SK-N-SH (cell line): ENCODE measurements at regions not wholly inside any gene's neighbourhood (a gene's known extent, or its start where the extent isn't known, plus 50 kb on each side); places are given as distances from the start of the nearest gene placed in this dataset.

Experiments used
- CTCF ChIA-PET: fragments of 300-600, 350-600 bp; formaldehyde crosslinking; extraction: SDS; loops from one replicate; lab custom pipeline; 2021; lab: Yijun Ruan, JAX
- POLR2A ChIA-PET: fragments of 350-600 bp; sonication (Branson Sonifier 250); formaldehyde crosslinking; extraction: SDS; loops from one replicate; lab custom pipeline; 2020; ENCODE audit warnings: antibody characterized with exemption, inconsistent platforms; lab: Yijun Ruan, JAX
- DNase-seq: peaks from one replicate; pipeline ENCODE4 v3.0.0; 2012
- H2AFZ ChIP-seq: fragments of 200-600 bp; sonication (generic); 2 replicates; pipeline ENCODE4 v1.8.1; 2016; ENCODE audit warnings: antibody characterized with exemption, mild to moderate bottlenecking, low read depth
- H3F3A ChIP-seq: fragments of 200-600 bp; sonication (generic); replicated peaks from 2 replicates; pipeline ENCODE3; 2016; ENCODE audit warnings: antibody characterized with exemption, mild to moderate bottlenecking; ENCODE audit not compliant: insufficient read depth
- H3K27ac ChIP-seq, 2 experiments: fragments of 200-500 bp in 1 of 2; fragments of 200-600 bp in 1 of 2; sonication (Bioruptor generic) in 1 of 2; sonication (generic), shearing (Covaris generic) in 1 of 2; 2 replicates each; pipeline versions ENCODE4 v1.5.1 to v1.6.1; 2014 to 2016; ENCODE audit warnings: low read depth in 2 of 2, inconsistent platforms in 1 of 2, low read length in 1 of 2, mild to moderate bottlenecking in 1 of 2, mixed read lengths in 1 of 2
- H3K27me3 ChIP-seq: fragments of 200-600 bp; sonication (generic), shearing (Covaris generic); 2 replicates; pipeline ENCODE4 v1.6.1; 2016; ENCODE audit warnings: mixed run types; ENCODE audit not compliant: insufficient read depth
- H3K36me3 ChIP-seq, 2 experiments: fragments of 200-500 bp in 1 of 2; fragments of 200-600 bp in 1 of 2; sonication (Bioruptor generic) in 1 of 2; sonication (generic) in 1 of 2; replicated peaks in 1 of 2; 2 replicates each; pipeline versions ENCODE3 to v1.5.1; 2014 to 2016; ENCODE audit warnings: low read length in 1 of 2, mild to moderate bottlenecking in 1 of 2; ENCODE audit not compliant: insufficient read depth in 2 of 2, control insufficient read depth in 1 of 2
- H3K4me1 ChIP-seq, 2 experiments: fragments of 200-500 bp in 1 of 2; fragments of 200-600 bp in 1 of 2; sonication (Bioruptor generic) in 1 of 2; sonication (generic), shearing (Covaris generic) in 1 of 2; 2 replicates each; pipeline versions ENCODE4 v1.5.1 to v1.6.1; 2014 to 2016; ENCODE audit warnings: low read depth in 1 of 2, low read length in 1 of 2, mixed run types in 1 of 2; ENCODE audit not compliant: insufficient read depth in 2 of 2, control insufficient read depth in 1 of 2
- H3K4me2 ChIP-seq: fragments of 200-600 bp; sonication (generic), shearing (Covaris generic); 2 replicates; pipeline ENCODE4 v1.6.1; 2017; ENCODE audit warnings: mixed run types
- H3K4me3 ChIP-seq, 2 experiments: fragments of 200-500 bp in 1 of 2; fragments of 200-600 bp in 1 of 2; sonication (Bioruptor generic) in 1 of 2; sonication (generic), shearing (Covaris generic) in 1 of 2; 2 replicates each; pipeline versions ENCODE4 v1.5.1 to v1.8.1; 2014 to 2016; ENCODE audit warnings: low read depth in 2 of 2, inconsistent platforms in 1 of 2, low read length in 1 of 2, mild to moderate bottlenecking in 1 of 2, mixed read lengths in 1 of 2, moderate library complexity in 1 of 2
- H3K79me2 ChIP-seq: fragments of 200-600 bp; sonication (generic); 2 replicates; pipeline ENCODE4 v1.8.1; 2017; ENCODE audit warnings: mild to moderate bottlenecking; ENCODE audit not compliant: insufficient read depth
- H3K9ac ChIP-seq: fragments of 200-600 bp; sonication (generic); 2 replicates; pipeline ENCODE4 v1.6.1; 2017; ENCODE audit warnings: mixed run types
- H3K9me2 ChIP-seq: fragments of 200-600 bp; sonication (generic); 2 replicates; pipeline ENCODE4 v1.6.1; 2017; ENCODE audit warnings: mixed run types
- H3K9me3 ChIP-seq: fragments of 200-600 bp; sonication (generic); 2 replicates; pipeline ENCODE4 v1.6.1; 2017; ENCODE audit warnings: mixed run types, mild to moderate bottlenecking, moderate library complexity
- H4K20me1 ChIP-seq: fragments of 200-600 bp; sonication (generic); 2 replicates; pipeline ENCODE4 v1.6.1; 2017; ENCODE audit warnings: mild to moderate bottlenecking, mixed run types; ENCODE audit not compliant: insufficient read depth
- ELF1 ChIP-seq: IDR thresholded peaks from 2 replicates; pipeline ENCODE4 v1.4.0; 2012
- EZH2phosphoT487 ChIP-seq: fragments of 200-600 bp; sonication (generic); IDR thresholded peaks from 2 replicates; pipeline ENCODE4 v1.6.1; 2017; ENCODE audit warnings: low read depth, mixed run types, mild to moderate bottlenecking, antibody characterized with exemption, moderate library complexity, borderline replicate concordance
- FOSL2 ChIP-seq: IDR thresholded peaks from 2 replicates; pipeline ENCODE4 v1.4.0; 2012; ENCODE audit warnings: low read depth, mild to moderate bottlenecking, moderate library complexity, borderline replicate concordance
- FOXJ3 ChIP-seq: sonication (generic); formaldehyde crosslinking; IDR thresholded peaks from 2 replicates; pipeline ENCODE4 v1.5.1; 2020; ENCODE audit warnings: mild to moderate bottlenecking, missing genetic modification reagents
- FOXM1 ChIP-seq: IDR thresholded peaks from 2 replicates; pipeline ENCODE4 v1.4.0; 2012; ENCODE audit warnings: low read depth, mild to moderate bottlenecking
- GATA2 ChIP-seq: sonication (generic); formaldehyde crosslinking; IDR thresholded peaks from 2 replicates; pipeline ENCODE4 v1.5.0; 2020; ENCODE audit warnings: mild to moderate bottlenecking, missing genetic modification reagents
- JUND ChIP-seq: IDR thresholded peaks from 2 replicates; pipeline ENCODE4 v1.4.0; 2012
- MEF2A ChIP-seq: IDR thresholded peaks from 2 replicates; pipeline ENCODE4 v1.4.0; 2012; ENCODE audit warnings: low read depth, borderline replicate concordance
- NRF1 ChIP-seq: IDR thresholded peaks from 2 replicates; pipeline ENCODE4 v1.6.1; 2012; ENCODE audit warnings: low read depth, mild to moderate bottlenecking, low read length
- POLR2AphosphoS5 ChIP-seq: IDR thresholded peaks from 2 replicates; pipeline ENCODE4 v1.6.1; 2012; ENCODE audit warnings: low read depth, low read length
- RFX5 ChIP-seq: IDR thresholded peaks from 2 replicates; pipeline ENCODE4 v1.6.1; 2012; ENCODE audit warnings: mild to moderate bottlenecking, improper control_type of control experiment, low read length
- TCF12 ChIP-seq: IDR thresholded peaks from 2 replicates; pipeline ENCODE4 v1.4.0; 2012
- TEAD4 ChIP-seq: IDR thresholded peaks from 2 replicates; pipeline ENCODE4 v1.4.0; 2012; ENCODE audit warnings: mild to moderate bottlenecking, borderline replicate concordance; ENCODE audit not compliant: insufficient read depth
- YY1 ChIP-seq: IDR thresholded peaks from 2 replicates; pipeline ENCODE4 v1.4.0; 2012; ENCODE audit warnings: low read depth, mild to moderate bottlenecking
- WGBS: methylation state at CpG from one replicate; pipeline ENCODE4 v1.1.6; 2017; ENCODE audit warnings: low lambda C conversion rate; 5-methylcytosine and 5-hydroxymethylcytosine counted together
- TF ChIP-seq, protein P1 (sequence below): IDR thresholded peaks from 2 replicates; pipeline ENCODE4 v1.4.0; 2012; ENCODE audit warnings: low read depth
- TF ChIP-seq, protein P2 (sequence below): fragments of 150-350 bp; IDR thresholded peaks from 2 replicates; pipeline ENCODE4 v1.6.1; 2016; ENCODE audit warnings: mild to moderate bottlenecking, low read depth, low read length
- TF ChIP-seq, protein P3 (sequence below): IDR thresholded peaks from 2 replicates; pipeline ENCODE4; 2012
- TF ChIP-seq, protein P4 (sequence below): IDR thresholded peaks from 2 replicates; pipeline ENCODE4 v1.6.1; 2012; ENCODE audit warnings: mild to moderate bottlenecking, low read depth, low read length, moderate library complexity
- TF ChIP-seq, protein P5 (sequence below): fragments of 150-350 bp; IDR thresholded peaks from 2 replicates; pipeline ENCODE4 v1.6.1; 2017; ENCODE audit warnings: antibody characterized with exemption, low read length, low read depth, borderline replicate concordance
- TF ChIP-seq, protein P6 (sequence below): IDR thresholded peaks from 2 replicates; pipeline ENCODE4 v1.4.0; 2012; ENCODE audit warnings: low read depth, borderline replicate concordance

DNA sequence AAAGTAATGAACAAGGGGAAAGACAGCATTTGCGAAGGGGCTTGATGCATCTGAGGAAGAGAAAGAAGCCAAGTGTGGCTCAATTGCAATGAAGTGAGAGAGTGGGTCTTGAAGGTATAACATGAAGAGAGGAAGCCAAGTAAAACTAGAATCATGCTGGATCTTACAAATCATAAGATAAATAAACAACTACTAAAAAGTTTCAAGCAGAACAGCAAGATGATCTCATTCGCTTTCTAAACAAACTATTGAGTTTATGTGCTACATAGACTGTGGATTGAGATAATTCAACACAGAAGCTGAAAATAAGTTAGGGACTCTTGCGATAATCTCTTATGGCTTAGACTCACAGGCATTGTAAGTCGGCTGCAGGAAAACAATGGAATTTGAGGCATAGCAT lies 1310.5 kb upstream of the NRXN1 start (continued):
- TF ChIP-seq, protein P1, sequence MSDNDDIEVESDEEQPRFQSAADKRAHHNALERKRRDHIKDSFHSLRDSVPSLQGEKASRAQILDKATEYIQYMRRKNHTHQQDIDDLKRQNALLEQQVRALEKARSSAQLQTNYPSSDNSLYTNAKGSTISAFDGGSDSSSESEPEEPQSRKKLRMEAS: no peak
- no peak for TF ChIP-seq GATA2
- TF ChIP-seq RFX5: no peak
- TF ChIP-seq FOXJ3: no peak

DNA sequence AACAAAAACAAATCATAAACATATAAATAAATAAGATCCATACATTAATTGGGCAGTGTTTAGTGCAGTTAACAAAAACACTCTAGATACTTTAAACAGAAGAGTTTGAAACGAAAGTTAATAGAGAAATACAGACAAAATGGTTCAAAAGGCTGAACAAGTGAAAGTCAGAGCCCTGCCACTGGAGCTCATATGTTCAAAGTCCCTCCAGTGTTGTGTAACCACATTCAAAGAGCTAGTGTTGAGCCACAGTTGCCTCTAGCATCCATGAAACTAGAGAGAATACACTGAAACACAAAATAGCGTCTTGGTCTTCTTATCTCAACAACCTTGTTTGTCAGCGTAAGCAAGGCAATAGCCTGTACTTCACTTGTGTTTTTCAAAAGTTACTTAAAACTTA lies 1309.8 kb upstream of the NRXN1 start:
- Histone ChIP-seq H3K4me1 (no peaks in the 10 kb centered on the region), H3K9ac (no peak overlapping the region), H3K27ac (no peak overlapping the region), H3F3A (no peaks in the 10 kb centered on the region), H2AFZ (no peak overlapping the region), H4K20me1 (no peaks in the 10 kb centered on the region), H3K9me3 (no peaks in the 10 kb centered on the region), H3K9me2 (no peaks in the 10 kb centered on the region), H3K36me3 (no peaks in the 10 kb centered on the region), H3K4me3 (no peak overlapping the region), H3K27me3 (peaks cover 5% of the 10 kb centered on the region; the same call in 1 of the 2 replicates), H3K4me2 (no peak overlapping the region), H3K79me2 (no peaks in the 10 kb centered on the region)
- WGBS: 14% methylated on average over 3 of the region's 3 CpGs
- CTCF ChIA-PET: no interaction called here
- POLR2A ChIA-PET: no interaction called here
- no peak for DNase-seq
- TF ChIP-seq TCF12: no peak
- no peak for TF ChIP-seq RFX5

DNA sequence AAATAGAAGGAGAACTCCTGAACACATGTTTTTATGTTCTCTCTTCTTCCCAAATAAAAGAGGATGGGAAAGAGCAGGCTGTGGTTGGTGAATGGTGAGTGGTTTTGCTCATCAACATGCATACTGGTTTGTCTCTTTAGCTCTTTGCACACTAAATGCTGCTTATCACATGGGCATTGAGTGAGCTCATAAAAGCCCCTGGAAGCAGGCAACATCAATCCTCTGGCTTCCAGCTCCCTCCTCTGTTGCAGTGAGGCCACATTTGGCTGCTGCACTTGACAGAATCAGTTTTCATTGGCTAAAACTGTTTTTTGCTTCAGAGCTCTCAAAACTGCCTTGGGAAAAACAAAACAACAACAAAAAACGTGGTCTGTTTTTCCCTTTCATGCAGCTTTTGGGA lies 1308.2 kb upstream of the NRXN1 start:
- TF ChIP-seq FOXM1: no peak
- TF ChIP-seq, protein P2, sequence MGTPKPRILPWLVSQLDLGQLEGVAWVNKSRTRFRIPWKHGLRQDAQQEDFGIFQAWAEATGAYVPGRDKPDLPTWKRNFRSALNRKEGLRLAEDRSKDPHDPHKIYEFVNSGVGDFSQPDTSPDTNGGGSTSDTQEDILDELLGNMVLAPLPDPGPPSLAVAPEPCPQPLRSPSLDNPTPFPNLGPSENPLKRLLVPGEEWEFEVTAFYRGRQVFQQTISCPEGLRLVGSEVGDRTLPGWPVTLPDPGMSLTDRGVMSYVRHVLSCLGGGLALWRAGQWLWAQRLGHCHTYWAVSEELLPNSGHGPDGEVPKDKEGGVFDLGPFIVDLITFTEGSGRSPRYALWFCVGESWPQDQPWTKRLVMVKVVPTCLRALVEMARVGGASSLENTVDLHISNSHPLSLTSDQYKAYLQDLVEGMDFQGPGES: no peak
- no peak for TF ChIP-seq FOSL2
- TF ChIP-seq, protein P3, sequence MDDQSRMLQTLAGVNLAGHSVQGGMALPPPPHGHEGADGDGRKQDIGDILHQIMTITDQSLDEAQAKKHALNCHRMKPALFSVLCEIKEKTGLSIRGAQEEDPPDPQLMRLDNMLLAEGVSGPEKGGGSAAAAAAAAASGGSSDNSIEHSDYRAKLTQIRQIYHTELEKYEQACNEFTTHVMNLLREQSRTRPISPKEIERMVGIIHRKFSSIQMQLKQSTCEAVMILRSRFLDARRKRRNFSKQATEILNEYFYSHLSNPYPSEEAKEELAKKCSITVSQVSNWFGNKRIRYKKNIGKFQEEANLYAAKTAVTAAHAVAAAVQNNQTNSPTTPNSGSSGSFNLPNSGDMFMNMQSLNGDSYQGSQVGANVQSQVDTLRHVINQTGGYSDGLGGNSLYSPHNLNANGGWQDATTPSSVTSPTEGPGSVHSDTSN: no peak
- TF ChIP-seq, protein P4, sequence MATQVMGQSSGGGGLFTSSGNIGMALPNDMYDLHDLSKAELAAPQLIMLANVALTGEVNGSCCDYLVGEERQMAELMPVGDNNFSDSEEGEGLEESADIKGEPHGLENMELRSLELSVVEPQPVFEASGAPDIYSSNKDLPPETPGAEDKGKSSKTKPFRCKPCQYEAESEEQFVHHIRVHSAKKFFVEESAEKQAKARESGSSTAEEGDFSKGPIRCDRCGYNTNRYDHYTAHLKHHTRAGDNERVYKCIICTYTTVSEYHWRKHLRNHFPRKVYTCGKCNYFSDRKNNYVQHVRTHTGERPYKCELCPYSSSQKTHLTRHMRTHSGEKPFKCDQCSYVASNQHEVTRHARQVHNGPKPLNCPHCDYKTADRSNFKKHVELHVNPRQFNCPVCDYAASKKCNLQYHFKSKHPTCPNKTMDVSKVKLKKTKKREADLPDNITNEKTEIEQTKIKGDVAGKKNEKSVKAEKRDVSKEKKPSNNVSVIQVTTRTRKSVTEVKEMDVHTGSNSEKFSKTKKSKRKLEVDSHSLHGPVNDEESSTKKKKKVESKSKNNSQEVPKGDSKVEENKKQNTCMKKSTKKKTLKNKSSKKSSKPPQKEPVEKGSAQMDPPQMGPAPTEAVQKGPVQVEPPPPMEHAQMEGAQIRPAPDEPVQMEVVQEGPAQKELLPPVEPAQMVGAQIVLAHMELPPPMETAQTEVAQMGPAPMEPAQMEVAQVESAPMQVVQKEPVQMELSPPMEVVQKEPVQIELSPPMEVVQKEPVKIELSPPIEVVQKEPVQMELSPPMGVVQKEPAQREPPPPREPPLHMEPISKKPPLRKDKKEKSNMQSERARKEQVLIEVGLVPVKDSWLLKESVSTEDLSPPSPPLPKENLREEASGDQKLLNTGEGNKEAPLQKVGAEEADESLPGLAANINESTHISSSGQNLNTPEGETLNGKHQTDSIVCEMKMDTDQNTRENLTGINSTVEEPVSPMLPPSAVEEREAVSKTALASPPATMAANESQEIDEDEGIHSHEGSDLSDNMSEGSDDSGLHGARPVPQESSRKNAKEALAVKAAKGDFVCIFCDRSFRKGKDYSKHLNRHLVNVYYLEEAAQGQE: no peak
- TF ChIP-seq GATA2: no peak
- no peak for TF ChIP-seq TEAD4
- TF ChIP-seq POLR2AphosphoS5: no peak
- TF ChIP-seq, protein P5, sequence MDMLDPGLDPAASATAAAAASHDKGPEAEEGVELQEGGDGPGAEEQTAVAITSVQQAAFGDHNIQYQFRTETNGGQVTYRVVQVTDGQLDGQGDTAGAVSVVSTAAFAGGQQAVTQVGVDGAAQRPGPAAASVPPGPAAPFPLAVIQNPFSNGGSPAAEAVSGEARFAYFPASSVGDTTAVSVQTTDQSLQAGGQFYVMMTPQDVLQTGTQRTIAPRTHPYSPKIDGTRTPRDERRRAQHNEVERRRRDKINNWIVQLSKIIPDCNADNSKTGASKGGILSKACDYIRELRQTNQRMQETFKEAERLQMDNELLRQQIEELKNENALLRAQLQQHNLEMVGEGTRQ: no peak
- no peak for TF ChIP-seq EZH2phosphoT487
- TF ChIP-seq RFX5: no peak
- no peak for TF ChIP-seq NRF1
- no peak for TF ChIP-seq ELF1
- TF ChIP-seq, protein P6, sequence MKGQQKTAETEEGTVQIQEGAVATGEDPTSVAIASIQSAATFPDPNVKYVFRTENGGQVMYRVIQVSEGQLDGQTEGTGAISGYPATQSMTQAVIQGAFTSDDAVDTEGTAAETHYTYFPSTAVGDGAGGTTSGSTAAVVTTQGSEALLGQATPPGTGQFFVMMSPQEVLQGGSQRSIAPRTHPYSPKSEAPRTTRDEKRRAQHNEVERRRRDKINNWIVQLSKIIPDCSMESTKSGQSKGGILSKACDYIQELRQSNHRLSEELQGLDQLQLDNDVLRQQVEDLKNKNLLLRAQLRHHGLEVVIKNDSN: no peak
- TF ChIP-seq MEF2A: no peak
- no peak for TF ChIP-seq YY1
- TF ChIP-seq JUND: no peak
- TF ChIP-seq, all 33 proteins: peak for 0
- CTCF ChIA-PET: no interaction called here
- no peak overlapping the region for H3K4me3 ChIP-seq
- H3K4me2 ChIP-seq: no peak overlapping the region
- H3K9ac ChIP-seq: no peak overlapping the region
- 3% methylated on average over 1 of the region's 1 CpG for WGBS
- H3K36me3 ChIP-seq: no peaks in the 10 kb centered on the region
- H3K79me2 ChIP-seq: no peaks in the 10 kb centered on the region
- H3K4me1 ChIP-seq: no peaks in the 10 kb centered on the region
- no peaks in the 10 kb centered on the region for H4K20me1 ChIP-seq
- no peaks in the 10 kb centered on the region for H3F3A ChIP-seq
- H3K9me3 ChIP-seq: no peaks in the 10 kb centered on the region
- DNase-seq: no peak
- POLR2A ChIA-PET: no interaction called here
- no peak overlapping the region for H2AFZ ChIP-seq
- H3K27me3 ChIP-seq: peaks cover 5% of the 10 kb centered on the region; the same call in 1 of the 2 replicates
- H3K9me2 ChIP-seq: no peaks in the 10 kb centered on the region
- H3K27ac ChIP-seq: no peak overlapping the region
